Heart left ventricle (tissue), 16 donors: ENCODE measurements at regions not wholly inside any gene's neighbourhood (a gene's known extent, or its start where the extent isn't known, plus 50 kb on each side); places are given as distances from the start of the nearest gene placed in this dataset.

Experiments
- ATAC-seq, 4 donors: fragments of 200-7000 bp; cut with Tn5 transposase; one replicate each; pipeline ENCODE4 v1.9.1; 2020 to 2022; ENCODE audit warnings: moderate library complexity in 4 of 4, mild to moderate bottlenecking in 3 of 4, moderate number of reproducible peaks in 1 of 4
- DNase-seq, 5 donors: peaks; one replicate each; pipeline ENCODE4 v3.0.0-alpha.2; 2020
- H3K27ac ChIP-seq, 12 donors: fragments of 200-600 bp; sonication (generic) in 4 of 12; one replicate each; pipeline versions ENCODE4 v1.5.0 to v1.8.0; 2016 to 2022; ENCODE audit warnings: mild to moderate bottlenecking in 2 of 12
- H3K27me3 ChIP-seq, 9 donors: fragments of 200-600 bp; sonication (generic) in 2 of 9; one replicate each; pipeline versions ENCODE4 v1.5.1 to v1.8.0; 2016 to 2022; ENCODE audit warnings: mild to moderate bottlenecking in 3 of 9
- H3K36me3 ChIP-seq, 9 donors: fragments of 200-600 bp; sonication (generic) in 2 of 9; one replicate each; pipeline versions ENCODE4 v1.5.0 to v1.8.0; 2018 to 2022; ENCODE audit warnings: mild to moderate bottlenecking in 2 of 9
- H3K4me1 ChIP-seq, 12 donors: fragments of 200-600 bp; sonication (generic) in 4 of 12; one replicate each; pipeline versions ENCODE4 v1.5.0 to v1.8.0; 2016 to 2022; ENCODE audit warnings: mild to moderate bottlenecking in 3 of 12
- H3K4me3 ChIP-seq, 12 donors: fragments of 200-600 bp; sonication (generic) in 4 of 12; one replicate each; pipeline versions ENCODE4 v1.5.0 to v1.8.0; 2017 to 2022; ENCODE audit warnings: mild to moderate bottlenecking in 9 of 12, moderate library complexity in 4 of 12
- H3K9me3 ChIP-seq, 12 donors: fragments of 200-600 bp; sonication (generic) in 4 of 12; one replicate each; pipeline versions ENCODE4 v1.5.0 to v1.8.0; 2016 to 2022; ENCODE audit warnings: mild to moderate bottlenecking in 1 of 12
- CTCF ChIP-seq, 12 donors: fragments of 200-600 bp; sonication (generic) in 4 of 12; IDR thresholded peaks; one replicate each; pipeline versions ENCODE4 v1.5.0 to v1.8.0; 2018 to 2022; ENCODE audit warnings: antibody characterized with exemption in 12 of 12, mild to moderate bottlenecking in 5 of 12
- POLR2A ChIP-seq, 2 donors: fragments of 450-650 bp; IDR thresholded peaks; one replicate each; pipeline ENCODE4 v1.6.1; 2017; ENCODE audit warnings: antibody characterized with exemption in 2 of 2, mild to moderate bottlenecking in 2 of 2, moderate library complexity in 2 of 2
- WGBS, 4 donors: extraction: QIAGEN DNeasy Blood & Tissue Kit in 2 of 4; methylation state at CpG; one replicate each; pipeline versions ENCODE4 v1.1.5 to v1.1.7; 2013 to 2018; 5-methylcytosine and 5-hydroxymethylcytosine counted together
- intact Hi-C, 10 donors: fragments of 100-400 bp; cut with DNase I; formaldehyde crosslinking; loops; one replicate each; pipeline versions ENCODE4 v1.11.1 to v1.14.2; 2022
- donor health status: ischemic (EF 13 %, LVEDD 7.1; RV severe dilation, severe dysfunction).
- donor health status: healthy with polysubstance abuse.
- donor health status: DM: no; HTN: yes; CAD: no.
- donor health status: DM: no; HTN: no; CAD: no.
- donor health status: ischemic (EF 25% LVEDD 6.9; RV normal size, moderate dysfunction).
- donor health status: ischemic (EF 25% LVEDD 5.7; RV mildly dilated, moderate dysfunction).
- donor health status: healthy.
- donor health status: DM: yes; HTN: yes; CAD: no.
- donor health status: ischemic (EF 35%, LVEDD 5.7; RV mildly dilated, moderate dysfunction).
- donor health status: nonischemic (EF 11% LVEDD 7.7; RV severe dilation, severe dysfunction).
- donor health status: DM: yes; HTN: yes; CAD: no.
- donor health status: PGD.
- donor health status: ischemic (EF 29% LVEDD 5.4; RV normal size, mild dysfunction).
- donor health status: nonischemic (EF 23%, LVEDD 6.1; RV moderate dilation, normal function).

- H3K4me3 ChIP-seq: no peak overlapping the region
- TF ChIP-seq CTCF (IDR thresholded peaks at IDR 0.05): no peak
- no peak for TF ChIP-seq POLR2A (IDR thresholded peaks at IDR 0.05)
- H3K36me3 ChIP-seq: no peaks in the 10 kb centered on the region
- intact Hi-C loops: no loop called here
- no peaks in the 10 kb centered on the region for H3K27me3 ChIP-seq
- ATAC-seq (no peak), DNase-seq (no peak)
- H3K27ac ChIP-seq: no peak overlapping the region
- no peaks in the 10 kb centered on the region for H3K9me3 ChIP-seq
- H3K4me1 ChIP-seq: no peaks in the 10 kb centered on the region
These were observed 459.7 kb upstream of the ZNF385D start for GRCh38 chr3:22210693-22211092.

GRCh38 chr3:22216601-22217000 lies 465.6 kb upstream of the ZNF385D start:
- intact Hi-C loops: no loop called here
- no peaks in the 10 kb centered on the region for H3K9me3 ChIP-seq
- 75 to 89% (median 83%) methylated on average over 3 of the region's 3 CpGs for WGBS, 4 donors
- DNase-seq (no peak), ATAC-seq (no peak)
- H3K27ac ChIP-seq: no peak overlapping the region
- H3K4me3 ChIP-seq: no peak overlapping the region
- TF ChIP-seq POLR2A (IDR thresholded peaks at IDR 0.05): no peak
- no peak for TF ChIP-seq CTCF (IDR thresholded peaks at IDR 0.05)
- H3K4me1 ChIP-seq: no peaks in the 10 kb centered on the region
- no peaks in the 10 kb centered on the region for H3K27me3 ChIP-seq
- H3K36me3 ChIP-seq: no peaks in the 10 kb centered on the region

- peaks cover 0 to 16% (median 0%) of the 10 kb centered on the region in 12 donors for H3K9me3 ChIP-seq
- H3K36me3 ChIP-seq: no peaks in the 10 kb centered on the region
- ATAC-seq (no peak), DNase-seq (no peak)
- TF ChIP-seq POLR2A (IDR thresholded peaks at IDR 0.05) (no peak), CTCF (IDR thresholded peaks at IDR 0.05) (no peak)
- H3K27me3 ChIP-seq: no peaks in the 10 kb centered on the region
- intact Hi-C loops: no loop called here
- H3K4me3 ChIP-seq: no peak overlapping the region
- no peak overlapping the region for H3K27ac ChIP-seq
- 59 to 67% (median 64%) methylated on average over 7 of the region's 7 CpGs for WGBS, 4 donors
- no peaks in the 10 kb centered on the region for H3K4me1 ChIP-seq
These were observed 474.2 kb upstream of the ZNF385D start for GRCh38 chr3:22225161-22225560.

- Histone ChIP-seq H3K4me1 (no peaks in the 10 kb centered on the region), H3K9me3 (peaks cover 0 to 16% (median 0%) of the 10 kb centered on the region in 12 donors), H3K4me3 (no peak overlapping the region), H3K27me3 (no peaks in the 10 kb centered on the region), H3K36me3 (no peaks in the 10 kb centered on the region), H3K27ac (no peak overlapping the region)
- TF ChIP-seq POLR2A (IDR thresholded peaks at IDR 0.05): no peak
- TF ChIP-seq CTCF (IDR thresholded peaks at IDR 0.05): no peak
- ATAC-seq: no peak
- intact Hi-C loops: no loop called here
- WGBS, 4 donors: 65 to 86% (median 69%) methylated on average over 1 of the region's 1 CpG
- no peak for DNase-seq
These were observed 477.7 kb upstream of the ZNF385D start for GRCh38 chr3:22228705-22229104.
